ENCODE measurements at regions not wholly inside any gene's neighbourhood (a gene's known extent, or its start where the extent isn't known, plus 50 kb on each side); places are given as distances from the start of the nearest gene placed in this dataset.

GRCh38 chr1:229047840-229048620 is 222.9 kb upstream of the RAB4A start:
- Histone ChIP-seq H3K79me2 (ENCODE audit: insufficient read depth, low read length) (no peaks in the 10 kb centered on the region), H3K27me3 (ENCODE audit: control insufficient read depth in 2 of 2, insufficient read depth in 2 of 2, low read length in 2 of 2) (no peaks in the 10 kb centered on the region), H4K20me1 (ENCODE audit: insufficient read depth, low read length) (no peaks in the 10 kb centered on the region), H3K4me1 (ENCODE audit: control insufficient read depth in 1 of 2, insufficient read depth in 2 of 2, low read length in 2 of 2) (peaks cover 9 to 21% of the 10 kb centered on the region in 2 donors), H3K9ac (ENCODE audit: insufficient read depth, low read length, poor library complexity, severe bottlenecking) (no peak overlapping the region), H3K4me2 (replicated peaks; ENCODE audit: extremely low read depth, low read length, poor library complexity, severe bottlenecking) (no peak overlapping the region), H3K36me3 (replicated peaks in 1 of 2; ENCODE audit: control insufficient read depth in 1 of 2, insufficient read depth in 2 of 2, low read length in 2 of 2) (no peaks in the 10 kb centered on the region), H3K4me3 (replicated peaks in 1 of 3; ENCODE audit: low read depth in 2 of 3, low read length in 3 of 3) (no peak overlapping the region), H3K27ac (ENCODE audit: low read depth in 1 of 2, low read length in 2 of 2) (no peak overlapping the region), H3K9me3 (replicated peaks in 1 of 2; ENCODE audit: control insufficient read depth in 1 of 2, insufficient read depth in 1 of 2, low read length in 2 of 2) (no peaks in the 10 kb centered on the region), H2AFZ (ENCODE audit: insufficient read depth, low read depth, low read length, poor library complexity, severe bottlenecking) (no peak overlapping the region)
- H3K27ac Mint-ChIP-seq = peak overlapping the region in 2 of 7 donors; percentile 17 to 23
- intact Hi-C loops (cut with micrococcal nuclease) = loop anchor here in 1 of 2 donors (5.0 kb wide), 1 partner anchor 51 kb away; no protein-coding TSS in a partner anchor
- peaks cover 29% of the 10 kb centered on the region for H3K4me1 Mint-ChIP-seq
- DNase-seq = no peak
- TF ChIP-seq CTCF (IDR thresholded peaks at IDR 0.05) = no peak
- peaks cover 0 to 2% (median 2%) of the 10 kb centered on the region in 3 donors for H3K27me3 Mint-ChIP-seq (ENCODE audit: low read depth in 3 of 3)
- H3K9me3 Mint-ChIP-seq = peaks cover 7 to 15% (median 11%) of the 10 kb centered on the region in 7 donors
- H3K4me3 Mint-ChIP-seq = no peak overlapping the region
- peaks cover 0 to 1% of the 10 kb centered on the region in 2 donors for H3K36me3 Mint-ChIP-seq
- WGBS (ENCODE audit: insufficient coverage) = 90% methylated on average over 5 of the region's 11 CpGs

- Histone ChIP-seq H3K79me2 (ENCODE audit: insufficient read depth, low read length) (no peaks in the 10 kb centered on the region), H3K36me3 (replicated peaks in 1 of 2; ENCODE audit: control insufficient read depth in 1 of 2, insufficient read depth in 2 of 2, low read length in 2 of 2) (no peaks in the 10 kb centered on the region), H3K9ac (ENCODE audit: insufficient read depth, low read length, poor library complexity, severe bottlenecking) (no peak overlapping the region), H3K27ac (ENCODE audit: low read depth in 1 of 2, low read length in 2 of 2) (no peak overlapping the region), H4K20me1 (ENCODE audit: insufficient read depth, low read length) (no peaks in the 10 kb centered on the region), H3K4me2 (replicated peaks; ENCODE audit: extremely low read depth, low read length, poor library complexity, severe bottlenecking) (no peak overlapping the region), H3K27me3 (ENCODE audit: control insufficient read depth in 2 of 2, insufficient read depth in 2 of 2, low read length in 2 of 2) (no peaks in the 10 kb centered on the region), H2AFZ (ENCODE audit: insufficient read depth, low read depth, low read length, poor library complexity, severe bottlenecking) (no peak overlapping the region), H3K4me1 (ENCODE audit: control insufficient read depth in 1 of 2, insufficient read depth in 2 of 2, low read length in 2 of 2) (peaks cover 6 to 12% of the 10 kb centered on the region in 2 donors), H3K4me3 (replicated peaks in 1 of 3; ENCODE audit: low read depth in 2 of 3, low read length in 3 of 3) (no peak overlapping the region), H3K9me3 (replicated peaks in 1 of 2; ENCODE audit: control insufficient read depth in 1 of 2, insufficient read depth in 1 of 2, low read length in 2 of 2) (no peaks in the 10 kb centered on the region)
- Mint-ChIP-seq H3K4me1 (peaks cover 20% of the 10 kb centered on the region), H3K27me3 (ENCODE audit: low read depth in 3 of 3) (peaks cover 0 to 2% (median 2%) of the 10 kb centered on the region in 3 donors), H3K4me3 (no peak overlapping the region), H3K9me3 (peaks cover 7 to 15% (median 11%) of the 10 kb centered on the region in 7 donors), H3K27ac (no peak overlapping the region), H3K36me3 (peaks cover 0 to 1% of the 10 kb centered on the region in 2 donors)
- no peak for DNase-seq
- intact Hi-C loops (cut with micrococcal nuclease) = loop anchor here in 1 of 2 donors (5.0 kb wide), 1 partner anchor 52 kb away; no protein-coding TSS in a partner anchor
- no peak for TF ChIP-seq CTCF (IDR thresholded peaks at IDR 0.05)
- 75% methylated on average over 2 of the region's 4 CpGs for WGBS (ENCODE audit: insufficient coverage)
Measured at GRCh38 chr1:229048896-229049295, 222.0 kb upstream of the RAB4A start.

All from CD14-positive monocyte (primary cell).